ENCODE measurements at regions not wholly inside any gene's neighbourhood (a gene's known extent, or its start where the extent isn't known, plus 50 kb on each side); places are given as distances from the start of the nearest gene placed in this dataset.

GRCh38 chr10:113356794-113357680, 195.8 kb upstream of the HABP2 start:
- TF ChIP-seq POLR2AphosphoS5 (IDR thresholded peaks at IDR 0.05; ENCODE audit: low read depth, low read length) (no peak), CTCF (IDR thresholded peaks at IDR 0.05) (no peak), REST (IDR thresholded peaks at IDR 0.05; ENCODE audit: insufficient read depth in 1 of 2, low read depth in 2 of 2, low read length in 1 of 2) (no peak), TCF7L2 (IDR thresholded peaks at IDR 0.05; ENCODE audit: low read depth, low read length) (no peak), SIN3A (IDR thresholded peaks at IDR 0.05; ENCODE audit: borderline replicate concordance, insufficient read depth, low read depth, low read length) (no peak)
